AG10803 (cell line): ENCODE measurements at regions not wholly inside any gene's neighbourhood (a gene's known extent, or its start where the extent isn't known, plus 50 kb on each side); places are given as distances from the start of the nearest gene placed in this dataset.

Experiments
- DNase-seq: peaks from one replicate; pipeline ENCODE4 v3.0.0; 2010; ENCODE audit warnings: low read depth
- H3K4me3 ChIP-seq: 2 replicates; pipeline ENCODE4 v1.5.1; 2011; ENCODE audit warnings: mild to moderate bottlenecking, low read length, control low read depth
- CTCF ChIP-seq: conservative IDR thresholded peaks from 2 replicates; pipeline ENCODE4 v1.5.1; 2011; ENCODE audit warnings: mild to moderate bottlenecking, low read length, control low read depth, inconsistent platforms

GRCh38 chr21:14763695-14764064, 217.6 kb upstream of the SAMSN1 start:
- no peak for DNase-seq
- no peak for TF ChIP-seq CTCF
- no peak overlapping the region for H3K4me3 ChIP-seq

DNA sequence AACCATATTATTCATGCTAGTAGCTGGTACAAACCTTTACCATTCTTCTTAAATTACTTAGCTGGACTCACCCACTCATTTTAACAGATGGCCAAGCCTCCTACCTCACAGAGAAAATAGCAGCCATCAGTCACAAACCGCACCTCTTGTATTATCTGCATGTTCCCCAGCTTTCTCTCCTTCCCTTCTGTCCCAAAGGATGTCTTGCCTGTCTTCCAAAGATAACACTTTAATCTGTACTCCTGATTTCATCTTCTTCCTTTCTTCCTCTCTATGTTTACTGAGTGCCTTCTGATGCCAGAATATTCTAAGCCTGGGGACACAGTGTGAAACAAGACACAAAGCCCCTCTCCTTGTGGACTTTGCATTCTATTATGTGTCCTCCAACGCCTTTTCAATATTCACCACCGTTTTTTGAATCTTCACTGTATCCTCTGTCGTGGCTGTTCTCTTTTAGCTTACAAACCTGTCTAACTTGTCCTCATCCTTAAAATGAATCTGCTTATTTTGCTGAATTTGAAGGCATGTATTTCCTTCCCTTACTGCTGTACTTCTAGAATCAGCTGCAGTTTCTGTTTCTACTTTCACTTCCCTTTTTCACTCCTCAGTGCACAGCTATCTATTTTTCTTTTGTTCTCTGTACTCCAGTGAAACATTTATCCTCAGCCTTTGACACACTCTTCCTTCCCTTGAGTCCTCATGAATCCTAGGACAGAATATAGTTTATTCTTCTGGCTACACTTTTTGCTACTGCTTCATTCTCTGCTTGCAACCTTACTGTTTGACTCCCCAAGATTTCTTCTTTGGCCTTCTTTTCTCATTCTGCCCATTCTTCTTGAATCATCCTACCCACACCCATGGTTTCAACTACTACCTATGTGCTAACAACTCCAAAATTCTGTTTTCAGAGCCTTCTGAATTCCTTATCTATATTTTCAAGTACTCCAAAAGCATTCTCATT, 216.9 kb upstream of the SAMSN1 start:
- TF ChIP-seq CTCF: no peak
- DNase-seq: no peak
- no peak overlapping the region for H3K4me3 ChIP-seq

GRCh38 chr21:14762327-14762726, 216.2 kb upstream of the SAMSN1 start:
- TF ChIP-seq CTCF: no peak
- no peak for DNase-seq
- H3K4me3 ChIP-seq: no peak overlapping the region

DNA sequence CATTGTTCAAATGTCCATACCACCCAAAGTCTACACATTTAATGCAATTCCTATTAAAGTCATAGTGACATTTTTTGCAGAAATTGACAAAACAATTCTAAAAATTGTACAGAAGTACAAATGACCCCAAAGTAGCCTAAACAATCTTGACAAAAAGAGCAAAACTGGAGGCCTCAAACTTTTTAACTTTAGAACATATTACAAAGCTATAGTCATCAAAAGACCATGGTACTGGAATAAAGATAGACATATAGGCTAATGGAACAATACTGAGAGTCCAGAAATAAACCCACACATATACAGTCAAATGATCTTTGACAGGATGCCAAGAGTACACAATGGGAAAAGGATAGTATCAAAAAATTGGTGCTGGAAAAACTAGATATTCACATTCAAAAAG, 213.2 kb upstream of the SAMSN1 start:
- no peak for DNase-seq
- H3K4me3 ChIP-seq: no peak overlapping the region
- TF ChIP-seq CTCF: no peak

DNA sequence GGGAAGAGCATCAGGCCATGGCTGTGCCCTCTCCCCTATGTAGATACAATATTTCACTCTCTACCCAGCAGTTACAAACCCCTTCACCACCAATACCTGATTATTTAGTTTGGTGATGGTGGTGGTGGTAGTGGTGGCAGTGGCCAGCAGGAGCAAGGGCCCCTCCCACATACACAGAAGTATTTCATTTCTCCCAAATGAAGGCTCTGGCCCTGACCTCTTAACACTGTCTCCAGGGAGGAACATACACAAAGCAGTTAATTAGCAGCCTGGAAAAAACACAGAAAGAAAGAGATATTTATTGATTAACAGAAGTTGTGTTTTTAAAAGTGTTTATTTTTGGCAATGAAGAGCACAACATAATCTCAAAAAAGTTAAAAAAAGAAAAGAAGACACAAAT, 212.7 kb upstream of the SAMSN1 start:
- DNase-seq: no peak
- H3K4me3 ChIP-seq: no peak overlapping the region
- TF ChIP-seq CTCF: no peak

GRCh38 chr21:14757533-14758327, 211.6 kb upstream of the SAMSN1 start:
- DNase-seq: no peak
- no peak for TF ChIP-seq CTCF
- H3K4me3 ChIP-seq: no peak overlapping the region
